SK-N-SH (cell line): ENCODE measurements at regions not wholly inside any gene's neighbourhood (a gene's known extent, or its start where the extent isn't known, plus 50 kb on each side); places are given as distances from the start of the nearest gene placed in this dataset.
"Not testable (repeated sequence)": the region's sequence is repeated elsewhere in the genome, so short reads cannot be mapped to it uniquely, and the experiment has no call there.

Experiments
- CTCF ChIA-PET: fragments of 300-600, 350-600 bp; formaldehyde crosslinking; extraction: SDS; loops from one replicate; lab custom pipeline; 2021; lab: Yijun Ruan, JAX
- POLR2A ChIA-PET: fragments of 350-600 bp; sonication (Branson Sonifier 250); formaldehyde crosslinking; extraction: SDS; loops from one replicate; lab custom pipeline; 2020; ENCODE audit warnings: antibody characterized with exemption, inconsistent platforms; lab: Yijun Ruan, JAX
- DNase-seq: peaks from one replicate; pipeline ENCODE4 v3.0.0; 2012
- H2AFZ ChIP-seq: fragments of 200-600 bp; sonication (generic); 2 replicates; pipeline ENCODE4 v1.8.1; 2016; ENCODE audit warnings: antibody characterized with exemption, mild to moderate bottlenecking, low read depth
- H3F3A ChIP-seq: fragments of 200-600 bp; sonication (generic); replicated peaks from 2 replicates; pipeline ENCODE3; 2016; ENCODE audit warnings: antibody characterized with exemption, mild to moderate bottlenecking; ENCODE audit not compliant: insufficient read depth
- H3K27ac ChIP-seq, 2 experiments: fragments of 200-500 bp in 1 of 2; fragments of 200-600 bp in 1 of 2; sonication (Bioruptor generic) in 1 of 2; sonication (generic), shearing (Covaris generic) in 1 of 2; 2 replicates each; pipeline versions ENCODE4 v1.5.1 to v1.6.1; 2014 to 2016; ENCODE audit warnings: low read depth in 2 of 2, inconsistent platforms in 1 of 2, low read length in 1 of 2, mild to moderate bottlenecking in 1 of 2, mixed read lengths in 1 of 2
- H3K27me3 ChIP-seq: fragments of 200-600 bp; sonication (generic), shearing (Covaris generic); 2 replicates; pipeline ENCODE4 v1.6.1; 2016; ENCODE audit warnings: mixed run types; ENCODE audit not compliant: insufficient read depth
- H3K36me3 ChIP-seq, 2 experiments: fragments of 200-500 bp in 1 of 2; fragments of 200-600 bp in 1 of 2; sonication (Bioruptor generic) in 1 of 2; sonication (generic) in 1 of 2; replicated peaks in 1 of 2; 2 replicates each; pipeline versions ENCODE3 to v1.5.1; 2014 to 2016; ENCODE audit warnings: low read length in 1 of 2, mild to moderate bottlenecking in 1 of 2; ENCODE audit not compliant: insufficient read depth in 2 of 2, control insufficient read depth in 1 of 2
- H3K4me1 ChIP-seq, 2 experiments: fragments of 200-500 bp in 1 of 2; fragments of 200-600 bp in 1 of 2; sonication (Bioruptor generic) in 1 of 2; sonication (generic), shearing (Covaris generic) in 1 of 2; 2 replicates each; pipeline versions ENCODE4 v1.5.1 to v1.6.1; 2014 to 2016; ENCODE audit warnings: low read depth in 1 of 2, low read length in 1 of 2, mixed run types in 1 of 2; ENCODE audit not compliant: insufficient read depth in 2 of 2, control insufficient read depth in 1 of 2
- H3K4me2 ChIP-seq: fragments of 200-600 bp; sonication (generic), shearing (Covaris generic); 2 replicates; pipeline ENCODE4 v1.6.1; 2017; ENCODE audit warnings: mixed run types
- H3K4me3 ChIP-seq, 2 experiments: fragments of 200-500 bp in 1 of 2; fragments of 200-600 bp in 1 of 2; sonication (Bioruptor generic) in 1 of 2; sonication (generic), shearing (Covaris generic) in 1 of 2; 2 replicates each; pipeline versions ENCODE4 v1.5.1 to v1.8.1; 2014 to 2016; ENCODE audit warnings: low read depth in 2 of 2, inconsistent platforms in 1 of 2, low read length in 1 of 2, mild to moderate bottlenecking in 1 of 2, mixed read lengths in 1 of 2, moderate library complexity in 1 of 2
- H3K79me2 ChIP-seq: fragments of 200-600 bp; sonication (generic); 2 replicates; pipeline ENCODE4 v1.8.1; 2017; ENCODE audit warnings: mild to moderate bottlenecking; ENCODE audit not compliant: insufficient read depth
- H3K9ac ChIP-seq: fragments of 200-600 bp; sonication (generic); 2 replicates; pipeline ENCODE4 v1.6.1; 2017; ENCODE audit warnings: mixed run types
- H3K9me2 ChIP-seq: fragments of 200-600 bp; sonication (generic); 2 replicates; pipeline ENCODE4 v1.6.1; 2017; ENCODE audit warnings: mixed run types
- H3K9me3 ChIP-seq: fragments of 200-600 bp; sonication (generic); 2 replicates; pipeline ENCODE4 v1.6.1; 2017; ENCODE audit warnings: mixed run types, mild to moderate bottlenecking, moderate library complexity
- H4K20me1 ChIP-seq: fragments of 200-600 bp; sonication (generic); 2 replicates; pipeline ENCODE4 v1.6.1; 2017; ENCODE audit warnings: mild to moderate bottlenecking, mixed run types; ENCODE audit not compliant: insufficient read depth
- CHD2 ChIP-seq: fragments of 150-350 bp; IDR thresholded peaks from 2 replicates; pipeline ENCODE4 v1.6.1; 2018; ENCODE audit warnings: low read length; ENCODE audit not compliant: partially characterized antibody
- EP300 ChIP-seq, 2 experiments: IDR thresholded peaks; 2 replicates each; pipeline versions ENCODE4 v1.4.0 to v1.6.1; 2012; ENCODE audit warnings: borderline replicate concordance in 1 of 2, low read depth in 1 of 2, low read length in 1 of 2
- EZH2phosphoT487 ChIP-seq: fragments of 200-600 bp; sonication (generic); IDR thresholded peaks from 2 replicates; pipeline ENCODE4 v1.6.1; 2017; ENCODE audit warnings: low read depth, mixed run types, mild to moderate bottlenecking, antibody characterized with exemption, moderate library complexity, borderline replicate concordance
- GABPA ChIP-seq: IDR thresholded peaks from 2 replicates; pipeline ENCODE4 v1.4.0; 2012; ENCODE audit warnings: low read depth, mild to moderate bottlenecking
- GATA2 ChIP-seq: sonication (generic); formaldehyde crosslinking; IDR thresholded peaks from 2 replicates; pipeline ENCODE4 v1.5.0; 2020; ENCODE audit warnings: mild to moderate bottlenecking, missing genetic modification reagents
- MXI1 ChIP-seq: IDR thresholded peaks from 2 replicates; pipeline ENCODE4 v1.6.1; 2012; ENCODE audit warnings: mild to moderate bottlenecking, low read depth, low read length, improper control_type of control experiment
- NFIC ChIP-seq: IDR thresholded peaks from 2 replicates; pipeline ENCODE4 v1.4.0; 2012; ENCODE audit warnings: borderline replicate concordance
- NRF1 ChIP-seq: IDR thresholded peaks from 2 replicates; pipeline ENCODE4 v1.6.1; 2012; ENCODE audit warnings: low read depth, mild to moderate bottlenecking, low read length
- POLR2AphosphoS5 ChIP-seq: IDR thresholded peaks from 2 replicates; pipeline ENCODE4 v1.6.1; 2012; ENCODE audit warnings: low read depth, low read length
- RCOR1 ChIP-seq: fragments of 150-350 bp; IDR thresholded peaks from 2 replicates; pipeline ENCODE4 v1.6.1; 2017; ENCODE audit warnings: antibody characterized with exemption, low read length
- RXRA ChIP-seq: IDR thresholded peaks from 2 replicates; pipeline ENCODE4 v1.4.0; 2012; ENCODE audit warnings: low read depth, mild to moderate bottlenecking, borderline replicate concordance
- TCF12 ChIP-seq: IDR thresholded peaks from 2 replicates; pipeline ENCODE4 v1.4.0; 2012
- USF1 ChIP-seq: IDR thresholded peaks from 2 replicates; pipeline ENCODE4 v1.4.0; 2012; ENCODE audit warnings: low read depth, borderline replicate concordance
- WGBS: methylation state at CpG from one replicate; pipeline ENCODE4 v1.1.6; 2017; ENCODE audit warnings: low lambda C conversion rate; 5-methylcytosine and 5-hydroxymethylcytosine counted together
- TF ChIP-seq, protein P1 (sequence below): IDR thresholded peaks from 2 replicates; pipeline ENCODE4 v1.4.0; 2012; ENCODE audit warnings: low read depth
- TF ChIP-seq, protein P2 (sequence below): fragments of 150-350 bp; IDR thresholded peaks from 2 replicates; pipeline ENCODE4 v1.6.1; 2017; ENCODE audit warnings: antibody characterized with exemption, low read length, low read depth, borderline replicate concordance
- TF ChIP-seq, protein P3 (sequence below): IDR thresholded peaks from 2 replicates; pipeline ENCODE4; 2012
- TF ChIP-seq, protein P4 (sequence below): IDR thresholded peaks from 2 replicates; pipeline ENCODE4 v1.4.0; 2012; ENCODE audit warnings: low read depth, borderline replicate concordance
- TF ChIP-seq, protein P5 (sequence below): fragments of 200-600 bp; sonication (generic); IDR thresholded peaks from 2 replicates; pipeline ENCODE4 v1.6.1; 2017; ENCODE audit warnings: antibody characterized with exemption, mild to moderate bottlenecking, moderate library complexity

GRCh38 chr7:156347703-156348248 lies 292.8 kb upstream of the RNF32 start:
- TF ChIP-seq, protein P1, sequence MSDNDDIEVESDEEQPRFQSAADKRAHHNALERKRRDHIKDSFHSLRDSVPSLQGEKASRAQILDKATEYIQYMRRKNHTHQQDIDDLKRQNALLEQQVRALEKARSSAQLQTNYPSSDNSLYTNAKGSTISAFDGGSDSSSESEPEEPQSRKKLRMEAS, result 0 out of 2 replicates have a peak, but pooled peaks have one; percentile 25
- peak; percentile 58; the same call in 1 of the 2 replicates for TF ChIP-seq NRF1

GRCh38 chr7:156347132-156347531 lies 293.4 kb upstream of the RNF32 start:
- POLR2A ChIA-PET, result no interaction called here
- no peaks in the 10 kb centered on the region for H3K36me3 ChIP-seq
- no peaks in the 10 kb centered on the region for H3K9me2 ChIP-seq
- no peaks in the 10 kb centered on the region for H3K9me3 ChIP-seq
- 0 out of 2 replicates have a peak overlapping the region, but pooled peaks have one; percentile 14 for H3K9ac ChIP-seq
- peak overlapping the region; percentile 85 for H3K4me2 ChIP-seq
- H3K4me3 ChIP-seq, result peak overlapping the region; percentile 42 to 56
- no peak for DNase-seq
- no peaks in the 10 kb centered on the region for H3F3A ChIP-seq
- CTCF ChIA-PET, result no interaction called here
- peaks cover 0 to 4% of the 10 kb centered on the region in 2 experiments; a peak in 1 of 4 replicates for H3K4me1 ChIP-seq
- no peak overlapping the region for H3K27ac ChIP-seq
- peak overlapping the region; percentile 87; the same call in 1 of the 2 replicates for H2AFZ ChIP-seq
- H3K27me3 ChIP-seq, result peaks cover 36% of the 10 kb centered on the region; the same call in 1 of the 2 replicates
- H3K79me2 ChIP-seq, result no peaks in the 10 kb centered on the region
- 29% methylated on average over 12 of the region's 12 CpGs for WGBS
- no peaks in the 10 kb centered on the region for H4K20me1 ChIP-seq
- TF ChIP-seq NFIC, result no peak
- TF ChIP-seq, protein P2, sequence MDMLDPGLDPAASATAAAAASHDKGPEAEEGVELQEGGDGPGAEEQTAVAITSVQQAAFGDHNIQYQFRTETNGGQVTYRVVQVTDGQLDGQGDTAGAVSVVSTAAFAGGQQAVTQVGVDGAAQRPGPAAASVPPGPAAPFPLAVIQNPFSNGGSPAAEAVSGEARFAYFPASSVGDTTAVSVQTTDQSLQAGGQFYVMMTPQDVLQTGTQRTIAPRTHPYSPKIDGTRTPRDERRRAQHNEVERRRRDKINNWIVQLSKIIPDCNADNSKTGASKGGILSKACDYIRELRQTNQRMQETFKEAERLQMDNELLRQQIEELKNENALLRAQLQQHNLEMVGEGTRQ, result no peak
- TF ChIP-seq GABPA, result no peak
- no peak for TF ChIP-seq NRF1
- TF ChIP-seq RXRA, result no peak
- no peak for TF ChIP-seq EZH2phosphoT487
- TF ChIP-seq, protein P3, sequence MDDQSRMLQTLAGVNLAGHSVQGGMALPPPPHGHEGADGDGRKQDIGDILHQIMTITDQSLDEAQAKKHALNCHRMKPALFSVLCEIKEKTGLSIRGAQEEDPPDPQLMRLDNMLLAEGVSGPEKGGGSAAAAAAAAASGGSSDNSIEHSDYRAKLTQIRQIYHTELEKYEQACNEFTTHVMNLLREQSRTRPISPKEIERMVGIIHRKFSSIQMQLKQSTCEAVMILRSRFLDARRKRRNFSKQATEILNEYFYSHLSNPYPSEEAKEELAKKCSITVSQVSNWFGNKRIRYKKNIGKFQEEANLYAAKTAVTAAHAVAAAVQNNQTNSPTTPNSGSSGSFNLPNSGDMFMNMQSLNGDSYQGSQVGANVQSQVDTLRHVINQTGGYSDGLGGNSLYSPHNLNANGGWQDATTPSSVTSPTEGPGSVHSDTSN, result no peak
- no peak for TF ChIP-seq TCF12
- TF ChIP-seq, protein P4, sequence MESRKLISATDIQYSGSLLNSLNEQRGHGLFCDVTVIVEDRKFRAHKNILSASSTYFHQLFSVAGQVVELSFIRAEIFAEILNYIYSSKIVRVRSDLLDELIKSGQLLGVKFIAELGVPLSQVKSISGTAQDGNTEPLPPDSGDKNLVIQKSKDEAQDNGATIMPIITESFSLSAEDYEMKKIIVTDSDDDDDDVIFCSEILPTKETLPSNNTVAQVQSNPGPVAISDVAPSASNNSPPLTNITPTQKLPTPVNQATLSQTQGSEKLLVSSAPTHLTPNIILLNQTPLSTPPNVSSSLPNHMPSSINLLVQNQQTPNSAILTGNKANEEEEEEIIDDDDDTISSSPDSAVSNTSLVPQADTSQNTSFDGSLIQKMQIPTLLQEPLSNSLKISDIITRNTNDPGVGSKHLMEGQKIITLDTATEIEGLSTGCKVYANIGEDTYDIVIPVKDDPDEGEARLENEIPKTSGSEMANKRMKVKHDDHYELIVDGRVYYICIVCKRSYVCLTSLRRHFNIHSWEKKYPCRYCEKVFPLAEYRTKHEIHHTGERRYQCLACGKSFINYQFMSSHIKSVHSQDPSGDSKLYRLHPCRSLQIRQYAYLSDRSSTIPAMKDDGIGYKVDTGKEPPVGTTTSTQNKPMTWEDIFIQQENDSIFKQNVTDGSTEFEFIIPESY, result no peak
- no peak for TF ChIP-seq MXI1
- TF ChIP-seq RCOR1, result no peak
- TF ChIP-seq, protein P5, sequence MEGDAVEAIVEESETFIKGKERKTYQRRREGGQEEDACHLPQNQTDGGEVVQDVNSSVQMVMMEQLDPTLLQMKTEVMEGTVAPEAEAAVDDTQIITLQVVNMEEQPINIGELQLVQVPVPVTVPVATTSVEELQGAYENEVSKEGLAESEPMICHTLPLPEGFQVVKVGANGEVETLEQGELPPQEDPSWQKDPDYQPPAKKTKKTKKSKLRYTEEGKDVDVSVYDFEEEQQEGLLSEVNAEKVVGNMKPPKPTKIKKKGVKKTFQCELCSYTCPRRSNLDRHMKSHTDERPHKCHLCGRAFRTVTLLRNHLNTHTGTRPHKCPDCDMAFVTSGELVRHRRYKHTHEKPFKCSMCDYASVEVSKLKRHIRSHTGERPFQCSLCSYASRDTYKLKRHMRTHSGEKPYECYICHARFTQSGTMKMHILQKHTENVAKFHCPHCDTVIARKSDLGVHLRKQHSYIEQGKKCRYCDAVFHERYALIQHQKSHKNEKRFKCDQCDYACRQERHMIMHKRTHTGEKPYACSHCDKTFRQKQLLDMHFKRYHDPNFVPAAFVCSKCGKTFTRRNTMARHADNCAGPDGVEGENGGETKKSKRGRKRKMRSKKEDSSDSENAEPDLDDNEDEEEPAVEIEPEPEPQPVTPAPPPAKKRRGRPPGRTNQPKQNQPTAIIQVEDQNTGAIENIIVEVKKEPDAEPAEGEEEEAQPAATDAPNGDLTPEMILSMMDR, result no peak
- no peak for TF ChIP-seq CHD2
- no peak for TF ChIP-seq POLR2AphosphoS5
- no peak for TF ChIP-seq GATA2 (CRISPR knock-in tag)
- TF ChIP-seq EP300 (IDR thresholded peaks at IDR 0.05; ENCODE audit: borderline replicate concordance in 1 of 2, low read depth in 1 of 2, low read length in 1 of 2), result no peak
- no peak for TF ChIP-seq USF1

More at GRCh38 chr7:156347703-156348248, 292.8 kb upstream of the RNF32 start:
- H3K9me2 ChIP-seq, H3K9me3 ChIP-seq, H4K20me1 ChIP-seq, H3K79me2 ChIP-seq, CTCF ChIA-PET, H3K4me1 ChIP-seq, H3K36me3 ChIP-seq, H3F3A ChIP-seq, H3K27ac ChIP-seq: not testable (repeated sequence)
- POLR2A ChIA-PET, result interaction anchor here (0.6 kb wide), 1 partner anchor 358 kb away, joined by 5 read pairs; no protein-coding TSS in a partner anchor
- 11% methylated on average over 7 of the region's 25 CpGs for WGBS
- Histone ChIP-seq H3K9ac (peak overlapping the region; percentile 14; the same call in 1 of the 2 replicates), H3K27me3 (peaks cover 35% of the 10 kb centered on the region; the same call in 1 of the 2 replicates), H2AFZ (peak overlapping the region; percentile 87), H3K4me3 (peak overlapping the region; percentile 42 to 60), H3K4me2 (peak overlapping the region; percentile 85)
- DNase-seq, result peak; percentile 62
